ENCODE measurements at regions not wholly inside any gene's neighbourhood (a gene's known extent, or its start where the extent isn't known, plus 50 kb on each side); places are given as distances from the start of the nearest gene placed in this dataset.

DNA sequence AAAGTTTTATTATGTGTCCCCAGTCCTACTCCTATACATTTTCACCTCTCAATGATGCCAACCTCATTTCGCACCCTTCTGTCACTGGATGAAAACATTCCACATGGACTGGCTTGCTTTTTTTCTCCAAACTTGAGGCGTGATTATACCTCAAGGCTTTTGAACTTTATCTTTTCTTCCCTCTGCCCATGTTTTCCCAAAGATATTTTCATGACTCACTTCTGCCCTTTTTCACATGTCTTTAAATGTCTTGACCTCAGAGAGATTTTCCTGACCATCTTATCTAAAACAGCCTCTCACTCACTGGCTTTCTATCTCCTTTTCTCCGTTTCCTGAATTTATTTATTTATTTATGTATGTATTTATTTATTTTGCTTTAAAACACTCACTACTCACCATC, 659.0 kb downstream of the PTPRC start:
- TF ChIP-seq CTCF (conservative IDR thresholded peaks at IDR 0.05 in 1 of 2, IDR thresholded peaks at IDR 0.05 in 1 of 2; ENCODE audit: extremely low read depth in 1 of 2, insufficient read depth in 1 of 2, low read depth in 1 of 2, low read length in 2 of 2) (no peak), EZH2 (IDR thresholded peaks at IDR 0.05; ENCODE audit: borderline replicate concordance, low read length) (no peak)
